ENCODE measurements at regions not wholly inside any gene's neighbourhood (a gene's known extent, or its start where the extent isn't known, plus 50 kb on each side); places are given as distances from the start of the nearest gene placed in this dataset.
A peak's percentile ranks its signal among the peaks of the same experiment; 100 is the strongest.
"Not testable (repeated sequence)": the region's sequence is repeated elsewhere in the genome, so short reads cannot be mapped to it uniquely, and the experiment has no call there.

DNA sequence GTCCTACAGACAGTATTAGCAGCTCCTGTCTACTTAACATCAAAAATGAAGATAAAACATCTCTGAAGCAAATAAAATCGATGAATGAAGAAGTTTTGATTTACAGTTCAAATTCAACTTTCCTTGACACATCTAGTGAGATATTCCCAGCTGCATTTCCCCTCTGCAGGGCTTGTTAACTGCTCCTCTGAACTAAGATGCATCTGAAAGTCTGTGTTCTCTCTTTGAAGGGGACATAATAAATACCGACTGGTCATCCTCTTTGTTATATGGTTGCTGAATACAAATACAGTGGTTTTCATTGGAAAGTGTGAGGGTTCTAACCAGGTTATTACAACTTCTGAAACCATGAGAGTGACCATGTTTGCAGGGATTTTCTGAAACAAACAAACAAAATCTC is 266.4 kb upstream of the SLC16A7 start:
- intact Hi-C loops (cut with DNase I; ENCODE audit: low total_unique reads): no loop called here
- H3K9me3 ChIP-seq: no peaks in the 10 kb centered on the region
- no peaks in the 10 kb centered on the region for H3K4me1 ChIP-seq
- no peak overlapping the region for H3K4me3 ChIP-seq
- H3K36me3 ChIP-seq: no peaks in the 10 kb centered on the region
- TF ChIP-seq EP300 (IDR thresholded peaks at IDR 0.05) (no peak), POLR2A (IDR thresholded peaks at IDR 0.05) (no peak), POLR2AphosphoS5 (IDR thresholded peaks at IDR 0.05) (no peak)
- TF ChIP-seq, protein P1, sequence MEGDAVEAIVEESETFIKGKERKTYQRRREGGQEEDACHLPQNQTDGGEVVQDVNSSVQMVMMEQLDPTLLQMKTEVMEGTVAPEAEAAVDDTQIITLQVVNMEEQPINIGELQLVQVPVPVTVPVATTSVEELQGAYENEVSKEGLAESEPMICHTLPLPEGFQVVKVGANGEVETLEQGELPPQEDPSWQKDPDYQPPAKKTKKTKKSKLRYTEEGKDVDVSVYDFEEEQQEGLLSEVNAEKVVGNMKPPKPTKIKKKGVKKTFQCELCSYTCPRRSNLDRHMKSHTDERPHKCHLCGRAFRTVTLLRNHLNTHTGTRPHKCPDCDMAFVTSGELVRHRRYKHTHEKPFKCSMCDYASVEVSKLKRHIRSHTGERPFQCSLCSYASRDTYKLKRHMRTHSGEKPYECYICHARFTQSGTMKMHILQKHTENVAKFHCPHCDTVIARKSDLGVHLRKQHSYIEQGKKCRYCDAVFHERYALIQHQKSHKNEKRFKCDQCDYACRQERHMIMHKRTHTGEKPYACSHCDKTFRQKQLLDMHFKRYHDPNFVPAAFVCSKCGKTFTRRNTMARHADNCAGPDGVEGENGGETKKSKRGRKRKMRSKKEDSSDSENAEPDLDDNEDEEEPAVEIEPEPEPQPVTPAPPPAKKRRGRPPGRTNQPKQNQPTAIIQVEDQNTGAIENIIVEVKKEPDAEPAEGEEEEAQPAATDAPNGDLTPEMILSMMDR (IDR thresholded peaks at IDR 0.05): no peak
- WGBS, 5 donors: 81 to 87% (median 84%) methylated on average over 2 of the region's 2 CpGs
- DNase-seq: no peak
- no peaks in the 10 kb centered on the region for H3K27me3 ChIP-seq
- no peak overlapping the region for H3K27ac ChIP-seq

DNA sequence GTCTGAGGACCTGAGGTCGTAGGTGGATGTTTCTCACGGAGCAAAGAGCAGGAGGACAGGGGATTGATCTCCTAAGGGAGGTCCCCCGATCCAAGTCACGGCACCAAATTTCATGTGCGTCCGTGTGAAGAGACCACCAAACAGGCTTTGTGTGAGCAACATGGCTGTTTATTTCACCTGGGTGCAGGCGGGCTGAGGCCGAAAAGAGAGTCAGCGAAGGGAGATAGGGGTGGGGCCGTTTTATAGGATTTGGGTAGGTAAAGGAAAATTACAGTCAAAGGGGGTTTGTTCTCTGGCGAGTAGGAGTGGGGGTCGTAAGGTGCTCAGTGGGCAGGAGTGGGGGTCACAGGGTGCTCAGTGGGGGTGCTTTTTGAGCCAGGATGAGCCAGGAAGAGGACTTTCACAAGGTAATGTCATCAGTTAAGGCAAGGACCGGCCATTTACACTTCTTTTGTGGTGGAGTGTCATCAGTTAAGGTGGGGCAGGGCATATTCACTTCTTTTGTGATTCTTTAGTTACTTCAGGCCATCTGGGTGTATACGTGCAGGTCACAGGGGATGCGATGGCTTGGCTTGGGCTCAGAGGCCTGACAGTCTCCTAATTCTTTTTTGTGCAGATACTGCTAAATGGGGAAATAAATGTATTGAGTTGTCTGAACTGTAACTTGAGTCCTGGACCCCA is 267.3 kb upstream of the SLC16A7 start:
- H3K27me3 ChIP-seq; H3K9me3 ChIP-seq; H3K4me3 ChIP-seq; H3K27ac ChIP-seq; DNase-seq; H3K4me1 ChIP-seq; intact Hi-C loops (cut with DNase I; ENCODE audit: low total_unique reads); H3K36me3 ChIP-seq: not testable (repeated sequence)
- WGBS, 5 donors: 83 to 92% (median 91%) methylated on average over 13 to 15 of the region's 15 CpGs

DNA sequence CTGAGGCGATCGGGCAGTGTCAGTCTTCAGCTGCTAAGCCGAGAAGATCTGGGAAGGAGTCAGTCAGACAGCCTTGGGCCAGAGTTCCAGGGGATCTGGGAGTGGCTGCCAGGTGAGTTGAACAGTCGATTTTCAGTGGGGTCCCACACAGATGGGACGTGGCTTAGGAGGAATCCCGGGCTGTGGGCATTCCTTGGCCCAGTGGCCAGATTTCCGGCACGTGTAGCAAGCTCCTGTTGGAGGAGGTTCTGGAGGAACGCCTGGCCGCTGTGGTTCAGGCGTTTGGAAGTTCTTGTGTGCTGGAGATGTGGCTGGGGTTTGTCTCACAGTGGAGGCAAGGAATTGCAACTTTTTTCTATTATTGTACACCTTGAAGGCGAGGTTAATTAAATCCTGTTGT is 269.4 kb upstream of the SLC16A7 start:
- H3K4me1 ChIP-seq; H3K27ac ChIP-seq; H3K27me3 ChIP-seq; H3K9me3 ChIP-seq; H3K4me3 ChIP-seq; intact Hi-C loops (cut with DNase I; ENCODE audit: low total_unique reads); DNase-seq; H3K36me3 ChIP-seq: not testable (repeated sequence)
- 85 to 95% (median 91%) methylated on average over 11 to 12 of the region's 12 CpGs for WGBS, 5 donors

DNA sequence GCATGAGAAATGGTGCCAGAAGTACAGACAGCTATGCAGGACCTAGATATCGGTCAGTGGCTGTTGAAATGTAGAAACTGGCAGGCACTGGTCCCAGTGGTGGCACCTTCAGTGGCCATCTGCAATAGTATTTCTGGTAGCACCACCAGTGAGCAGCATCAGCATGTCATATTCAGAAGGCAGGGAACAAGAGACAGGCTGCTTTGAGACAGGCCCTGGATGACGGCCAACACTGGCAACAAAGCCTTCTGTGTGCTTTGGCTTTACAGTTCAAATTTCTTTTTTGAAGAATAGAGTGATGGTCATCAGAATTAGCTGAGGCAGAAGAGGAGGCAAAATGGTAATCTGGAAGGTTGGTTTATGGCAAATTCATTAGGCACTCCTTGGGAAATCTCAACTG is 273.4 kb upstream of the SLC16A7 start:
- peak; percentile 59 to 70 for DNase-seq

DNA sequence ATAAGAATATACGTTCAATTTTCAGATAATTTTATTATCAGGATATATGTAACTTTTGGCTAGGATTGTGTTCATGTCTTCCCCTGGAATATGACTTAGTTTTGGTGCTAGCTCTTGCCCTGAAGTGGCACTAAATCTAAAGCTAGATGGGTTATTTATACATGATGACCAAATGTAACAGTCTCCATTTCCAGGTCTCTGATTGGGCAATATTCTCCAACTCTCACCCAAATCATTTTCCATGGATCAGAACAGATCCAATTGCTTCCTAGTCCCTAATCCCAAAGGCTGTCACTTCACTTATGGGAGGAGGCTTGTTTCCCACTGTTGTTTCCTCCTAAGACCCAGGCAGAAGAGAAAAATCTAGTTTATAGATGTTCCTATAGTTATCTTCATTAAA is 274.6 kb upstream of the SLC16A7 start:
- intact Hi-C loops (cut with DNase I; ENCODE audit: low total_unique reads): no loop called here
- TF ChIP-seq POLR2AphosphoS5 (IDR thresholded peaks at IDR 0.05) (no peak), POLR2A (IDR thresholded peaks at IDR 0.05) (no peak), EP300 (IDR thresholded peaks at IDR 0.05) (no peak)
- TF ChIP-seq, protein P1 (IDR thresholded peaks at IDR 0.05): no peak
- Histone ChIP-seq H3K9me3 (no peaks in the 10 kb centered on the region), H3K36me3 (no peaks in the 10 kb centered on the region), H3K27me3 (no peaks in the 10 kb centered on the region), H3K27ac (no peak overlapping the region), H3K4me3 (no peak overlapping the region), H3K4me1 (peaks cover 0 to 9% (median 0%) of the 10 kb centered on the region in 4 donors)
- no peak for DNase-seq
- 91 to 100% (median 93%) methylated on average over 1 of the region's 1 CpG for WGBS, 5 donors

More for the DNA sequence above, 273.4 kb upstream of the SLC16A7 start:
- H3K36me3 ChIP-seq: no peaks in the 10 kb centered on the region
- H3K4me3 ChIP-seq: no peak overlapping the region
- no peaks in the 10 kb centered on the region for H3K9me3 ChIP-seq
- H3K27ac ChIP-seq: no peak overlapping the region
- H3K27me3 ChIP-seq: no peaks in the 10 kb centered on the region
- 35 to 68% (median 50%) methylated on average over 2 of the region's 2 CpGs for WGBS, 5 donors
- no peak for TF ChIP-seq POLR2A (IDR thresholded peaks at IDR 0.05)
- TF ChIP-seq POLR2AphosphoS5 (IDR thresholded peaks at IDR 0.05): no peak
- no peak for TF ChIP-seq EP300 (IDR thresholded peaks at IDR 0.05)
- TF ChIP-seq, protein P1 (IDR thresholded peaks at IDR 0.05): no peak
- peaks cover 0 to 9% (median 0%) of the 10 kb centered on the region in 4 donors for H3K4me1 ChIP-seq
- intact Hi-C loops (cut with DNase I; ENCODE audit: low total_unique reads): no loop called here

All from stomach (tissue), 8 donors.